ENCODE measurements at regions not wholly inside any gene's neighbourhood (a gene's known extent, or its start where the extent isn't known, plus 50 kb on each side); places are given as distances from the start of the nearest gene placed in this dataset.

- DNase-seq (ENCODE audit: low read depth) = no peak
- TF ChIP-seq CTCF (conservative IDR thresholded peaks at IDR 0.05; ENCODE audit: low read depth, low read length) = no peak
- no peak overlapping the region for H3K4me3 ChIP-seq (ENCODE audit: low read depth, low read length)
These were observed 334.5 kb downstream of the GPAT3 start for GRCh38 chr4:83870328-83870950.

GRCh38 chr4:83866834-83867621 lies 331.1 kb downstream of the GPAT3 start:
- TF ChIP-seq CTCF (conservative IDR thresholded peaks at IDR 0.05; ENCODE audit: low read depth, low read length) = no peak
- no peak overlapping the region for H3K4me3 ChIP-seq (ENCODE audit: low read depth, low read length)
- no peak for DNase-seq (ENCODE audit: low read depth)

GRCh38 chr4:83865417-83866150 lies 329.7 kb downstream of the GPAT3 start:
- no peak overlapping the region for H3K4me3 ChIP-seq (ENCODE audit: low read depth, low read length)
- no peak for TF ChIP-seq CTCF (conservative IDR thresholded peaks at IDR 0.05; ENCODE audit: low read depth, low read length)
- DNase-seq (ENCODE audit: low read depth) = no peak

GRCh38 chr4:83864097-83864817 lies 328.3 kb downstream of the GPAT3 start:
- no peak for TF ChIP-seq CTCF (conservative IDR thresholded peaks at IDR 0.05; ENCODE audit: low read depth, low read length)

GRCh38 chr4:83862471-83862870 lies 326.6 kb downstream of the GPAT3 start:
- DNase-seq (ENCODE audit: low read depth) = no peak
- H3K4me3 ChIP-seq (ENCODE audit: low read depth, low read length) = no peak overlapping the region
- no peak for TF ChIP-seq CTCF (conservative IDR thresholded peaks at IDR 0.05; ENCODE audit: low read depth, low read length)

More at GRCh38 chr4:83864097-83864817, 328.3 kb downstream of the GPAT3 start:
- H3K4me3 ChIP-seq (ENCODE audit: low read depth, low read length) = no peak overlapping the region
- no peak for DNase-seq (ENCODE audit: low read depth)

GRCh38 chr4:83860200-83860599 lies 324.3 kb downstream of the GPAT3 start:
- no peak for TF ChIP-seq CTCF (conservative IDR thresholded peaks at IDR 0.05; ENCODE audit: low read depth, low read length)
- no peak for DNase-seq (ENCODE audit: low read depth)
- H3K4me3 ChIP-seq (ENCODE audit: low read depth, low read length) = no peak overlapping the region

Data from epithelial cell of proximal tubule (primary cell).